GM12891 (cell line): ENCODE measurements at regions not wholly inside any gene's neighbourhood (a gene's known extent, or its start where the extent isn't known, plus 50 kb on each side); places are given as distances from the start of the nearest gene placed in this dataset.
"Not testable (repeated sequence)": the region's sequence is repeated elsewhere in the genome, so short reads cannot be mapped to it uniquely, and the experiment has no call there.

Experiments
- DNase-seq: peaks from one replicate; pipeline ENCODE4 v3.0.0; 2011; ENCODE audit warnings: low spot score; ENCODE audit not compliant: insufficient read length
- FAIRE-seq: peaks from 2 replicates; lab custom pipeline; 2011; peaks lifted over from hg19 to GRCh38; lab: Jason Lieb, UNC
- PAX5 ChIP-seq: IDR thresholded peaks from 2 replicates; pipeline ENCODE4 v1.6.1; 2011; ENCODE audit warnings: low read length, moderate library complexity, mild to moderate bottlenecking; ENCODE audit not compliant: insufficient read depth, severe bottlenecking
- POLR2A ChIP-seq: IDR thresholded peaks from 2 replicates; pipeline ENCODE4 v1.6.1; 2011; ENCODE audit warnings: low read depth, low read length, control low read depth
- POLR2AphosphoS5 ChIP-seq: IDR thresholded peaks from 2 replicates; pipeline ENCODE4 v1.6.1; 2011; ENCODE audit warnings: low read depth, low read length, control low read depth
- POU2F2 ChIP-seq: IDR thresholded peaks from 2 replicates; pipeline ENCODE4 v1.6.1; 2011; ENCODE audit warnings: low read depth, mild to moderate bottlenecking, control low read depth, low read length, moderate library complexity
- SPI1 ChIP-seq: IDR thresholded peaks from 2 replicates; pipeline ENCODE4 v1.6.1; 2011; ENCODE audit warnings: low read depth, low read length, control low read depth
- TAF1 ChIP-seq: IDR thresholded peaks from 2 replicates; pipeline ENCODE4 v1.6.1; 2011; ENCODE audit warnings: low read depth, low read length, control low read depth

DNA sequence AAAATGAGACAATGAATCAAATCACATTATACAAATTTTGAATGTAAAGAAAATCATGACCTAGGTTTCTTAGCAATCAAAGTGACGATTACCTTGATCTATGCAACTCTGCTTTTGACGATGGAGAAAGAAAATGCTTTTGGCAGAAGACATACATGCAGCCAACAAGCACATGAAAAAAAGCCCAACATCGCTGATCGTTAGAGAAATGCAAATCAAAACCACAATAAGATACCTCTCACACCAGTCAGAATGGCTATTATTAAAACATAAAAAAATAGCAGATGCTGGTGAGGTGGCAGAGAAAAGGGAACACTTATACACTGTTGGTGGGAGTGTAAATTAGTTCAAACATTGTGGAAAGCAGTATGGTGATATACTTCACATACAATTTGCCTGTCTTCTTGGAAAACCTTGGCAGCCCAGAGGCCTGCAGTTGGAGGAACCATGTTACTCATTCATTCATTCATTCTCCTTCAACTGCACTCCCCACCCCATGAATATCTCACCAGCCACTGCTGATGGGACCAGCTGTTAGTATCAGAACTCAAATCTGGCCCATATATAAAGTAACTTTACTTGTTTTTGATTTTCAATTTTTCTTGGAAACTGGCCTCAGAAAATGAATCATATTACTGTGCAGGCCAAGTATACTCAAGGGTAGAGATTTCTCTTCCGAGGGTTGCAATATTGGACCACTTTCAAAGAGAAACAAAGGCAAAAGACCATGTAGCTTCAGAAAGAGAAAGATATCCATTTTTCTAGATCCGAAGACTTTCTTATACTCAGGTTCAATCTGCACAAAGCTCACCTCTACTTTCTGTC is 358.6 kb upstream of the ARHGEF26 start:
- TF ChIP-seq POU2F2 (no peak), TAF1 (no peak), SPI1 (no peak), PAX5 (no peak), POLR2AphosphoS5 (no peak), POLR2A (no peak)
- FAIRE-seq (no peak), DNase-seq (no peak)

DNA sequence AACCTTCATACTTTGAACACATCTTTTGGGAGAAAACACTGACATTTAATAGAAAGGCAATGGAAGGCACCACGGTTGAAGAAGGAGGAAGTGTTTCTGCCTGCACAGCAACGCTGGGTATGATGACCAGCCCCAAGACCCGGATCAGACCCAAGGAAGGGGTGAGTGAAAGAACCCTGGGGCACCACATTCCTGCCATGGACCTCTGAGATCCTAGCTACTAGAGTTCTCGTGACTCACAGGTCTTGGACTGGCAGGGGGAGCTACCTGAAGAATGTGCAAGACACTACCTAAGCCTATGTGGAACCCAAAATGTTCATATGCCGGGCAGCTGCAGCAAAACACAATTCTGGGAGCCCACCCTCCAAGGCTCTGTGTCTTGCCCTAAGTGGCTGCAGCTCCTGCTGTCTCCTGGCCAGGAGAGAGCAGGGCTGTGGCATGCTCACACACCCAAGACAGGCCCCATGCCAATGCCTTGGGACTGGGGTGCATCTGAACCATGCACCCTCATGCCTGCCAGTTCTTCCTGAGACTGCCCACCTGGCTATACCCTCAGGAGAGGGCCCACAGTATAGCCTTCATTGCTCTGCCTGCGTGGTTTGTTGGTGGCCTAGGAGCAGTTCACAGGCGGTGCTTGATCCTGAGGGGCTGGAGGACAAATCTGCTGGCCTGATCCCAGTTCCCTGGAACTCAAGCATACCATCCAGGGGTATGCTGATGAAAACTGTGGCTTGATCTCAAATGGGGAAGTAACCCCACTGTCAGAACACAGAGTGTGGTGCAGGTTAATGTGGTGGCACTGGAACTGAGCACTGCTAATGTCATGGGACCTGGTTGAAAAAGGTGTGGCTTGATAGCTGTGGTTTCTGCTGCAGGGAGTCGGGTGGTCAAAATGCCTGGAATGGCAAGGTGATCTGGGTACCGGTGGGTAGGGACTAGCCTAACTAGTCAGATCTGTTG is 353.3 kb upstream of the ARHGEF26 start:
- FAIRE-seq (no peak), DNase-seq (no peak)
- TF ChIP-seq POLR2AphosphoS5 = no peak
- TF ChIP-seq PAX5 = no peak
- no peak for TF ChIP-seq TAF1
- no peak for TF ChIP-seq POLR2A
- no peak for TF ChIP-seq POU2F2
- TF ChIP-seq SPI1 = no peak

DNA sequence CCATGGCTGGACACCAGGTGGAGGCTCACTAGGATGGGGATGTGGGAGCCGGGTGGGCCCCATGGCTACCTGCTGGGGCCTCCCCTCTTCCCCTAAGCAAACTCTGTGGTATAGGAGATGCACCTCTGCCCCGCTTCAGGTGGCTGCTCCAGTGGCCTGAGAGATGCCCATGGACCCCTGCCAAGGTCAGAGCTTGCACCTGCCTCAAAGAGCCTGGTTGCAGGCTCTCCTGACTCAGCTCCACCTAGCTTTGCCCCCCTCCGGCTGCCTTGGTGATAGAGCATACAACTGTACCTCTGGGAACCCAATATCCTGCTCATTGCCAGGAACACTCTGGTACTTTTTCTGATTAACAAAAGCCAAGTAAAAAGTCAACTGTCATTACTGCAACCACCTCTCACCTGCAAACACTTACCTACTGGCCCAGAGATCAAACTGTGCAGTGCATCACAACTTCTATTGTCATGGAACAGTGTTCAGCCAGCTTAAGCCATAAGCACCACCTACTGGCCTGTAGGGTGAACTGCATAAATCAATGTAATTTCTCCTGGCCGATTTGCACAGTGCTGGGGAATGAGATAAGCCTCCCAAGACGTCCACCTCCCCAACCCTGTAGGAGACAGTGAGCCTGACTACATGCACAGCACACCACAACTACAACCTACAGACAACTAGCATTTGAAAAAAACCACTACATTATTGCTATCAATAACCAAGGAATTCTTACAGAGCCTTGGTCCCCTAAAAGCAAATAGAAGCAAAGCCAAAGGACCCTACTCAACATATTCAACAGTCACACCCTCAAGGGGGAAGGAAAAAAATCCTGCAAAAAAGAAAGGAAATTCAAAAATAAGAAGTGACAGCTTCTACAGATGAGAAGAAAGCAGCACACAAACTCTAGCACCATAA is 352.4 kb upstream of the ARHGEF26 start:
- peak; percentile 90 for FAIRE-seq
- TF ChIP-seq POU2F2 = peak; percentile 93
- TF ChIP-seq SPI1 = no peak
- no peak for TF ChIP-seq TAF1
- no peak for TF ChIP-seq PAX5
- no peak for TF ChIP-seq POLR2A
- no peak for TF ChIP-seq POLR2AphosphoS5
- peak; percentile 19 for DNase-seq

DNA sequence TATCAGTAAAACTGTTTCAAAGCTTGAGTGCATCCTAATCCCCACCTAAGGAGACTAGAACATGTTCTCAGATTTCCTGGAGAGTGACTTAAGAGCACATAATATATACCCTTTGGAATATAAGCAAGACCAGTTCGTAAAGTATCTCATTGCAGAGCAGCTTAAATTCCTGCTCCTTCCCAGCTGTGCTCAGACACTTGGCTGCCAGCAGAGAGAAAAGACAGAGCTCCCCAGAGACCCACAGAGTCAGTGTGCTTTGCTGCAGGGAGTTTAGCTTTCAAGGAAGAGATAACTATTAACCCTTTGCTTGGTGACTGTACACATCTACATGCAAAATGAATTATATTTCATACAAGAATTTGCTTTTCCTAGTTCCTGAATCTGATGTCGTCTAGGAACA is 338.1 kb upstream of the ARHGEF26 start:
- FAIRE-seq = no peak
- TF ChIP-seq POU2F2 = no peak
- no peak for TF ChIP-seq POLR2AphosphoS5
- no peak for TF ChIP-seq TAF1
- TF ChIP-seq POLR2A = no peak
- TF ChIP-seq SPI1 = no peak
- TF ChIP-seq PAX5 = no peak

DNA sequence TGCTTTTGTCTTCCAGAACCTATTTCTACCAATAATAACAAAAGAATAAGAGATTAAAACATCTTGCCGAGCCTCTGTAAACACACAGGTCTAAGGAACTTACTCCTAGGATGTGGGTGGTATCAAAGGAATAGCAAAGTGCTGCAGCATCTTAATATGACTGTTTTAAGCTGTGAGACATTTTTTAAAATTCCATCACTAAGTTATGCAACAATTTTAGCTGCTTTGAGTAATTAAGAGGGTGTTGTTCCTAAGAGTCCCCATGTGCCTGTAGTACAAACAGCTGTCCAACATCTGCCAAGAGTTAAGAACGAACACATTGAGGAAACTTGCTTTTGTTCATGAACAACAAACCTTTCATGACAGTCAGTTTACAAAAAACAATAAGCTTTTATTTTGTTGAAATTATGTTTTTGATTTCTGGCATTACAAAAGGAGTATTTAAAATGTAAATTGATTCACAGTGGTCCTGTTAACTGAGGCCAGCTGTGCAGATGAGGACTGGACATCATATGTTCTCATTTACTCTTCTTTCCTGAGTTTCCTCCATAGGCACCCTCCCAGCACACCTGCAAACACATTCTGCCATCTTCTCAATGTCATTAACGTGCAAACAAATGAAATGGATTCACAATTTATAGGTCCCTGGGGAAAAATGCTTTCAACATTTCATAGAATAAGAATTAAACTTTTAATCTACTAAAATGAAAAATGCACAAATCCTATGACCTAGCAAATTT is 337.3 kb upstream of the ARHGEF26 start:
- FAIRE-seq = no peak
- no peak for DNase-seq
- TF ChIP-seq TAF1 = no peak
- TF ChIP-seq POLR2AphosphoS5 = no peak
- TF ChIP-seq POLR2A = no peak
- TF ChIP-seq PAX5 = no peak
- TF ChIP-seq SPI1 = no peak
- TF ChIP-seq POU2F2 = no peak

More for the DNA sequence above, 338.1 kb upstream of the ARHGEF26 start:
- no peak for DNase-seq

DNA sequence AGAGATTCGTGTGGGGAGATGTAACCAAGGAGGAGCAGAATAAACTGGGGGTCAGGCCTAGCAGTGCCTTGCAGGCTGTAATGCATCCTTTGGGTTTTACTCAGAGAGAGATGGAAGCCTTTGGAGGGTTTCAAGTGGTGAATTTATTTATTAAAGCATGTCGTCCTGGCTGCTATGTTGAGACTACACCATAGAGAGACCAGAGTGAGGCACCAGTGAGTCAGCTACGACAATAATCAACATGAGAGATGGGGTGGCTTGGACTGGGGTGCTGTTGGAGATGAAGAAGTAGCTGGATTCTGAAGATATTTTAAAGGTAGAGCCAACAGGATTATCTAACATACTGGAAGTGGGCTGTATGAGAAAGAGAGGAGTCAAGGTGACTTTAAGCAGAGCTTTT is 335.3 kb upstream of the ARHGEF26 start:
- TF ChIP-seq POLR2A = no peak
- TF ChIP-seq POU2F2 = no peak
- TF ChIP-seq SPI1 = no peak
- no peak for TF ChIP-seq POLR2AphosphoS5
- TF ChIP-seq TAF1 = no peak
- DNase-seq (no peak), FAIRE-seq (no peak)

DNA sequence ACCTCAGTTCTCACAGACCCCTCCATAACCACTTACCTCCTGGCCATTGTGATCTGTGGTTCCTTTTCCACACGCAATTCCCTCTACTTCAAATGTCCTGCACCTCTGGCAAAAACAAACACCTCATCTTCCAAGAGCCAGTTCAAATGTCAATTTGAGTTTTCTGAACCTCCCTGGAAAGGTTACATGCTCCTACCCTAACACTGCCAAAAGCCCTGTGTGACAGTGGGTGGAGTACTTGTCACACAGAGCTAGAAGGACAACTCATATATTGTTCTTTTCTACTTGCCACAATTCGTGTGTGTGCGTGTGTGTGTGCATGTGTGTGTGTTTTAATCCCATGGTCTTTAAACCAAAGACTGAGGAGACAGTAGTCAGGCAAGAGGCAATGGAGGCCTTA is 331.8 kb upstream of the ARHGEF26 start:
- DNase-seq (no peak), FAIRE-seq (no peak)
- TF ChIP-seq PAX5 (no peak), POLR2A (no peak), POLR2AphosphoS5 (no peak), POU2F2 (no peak), SPI1 (no peak), TAF1 (no peak)

DNA sequence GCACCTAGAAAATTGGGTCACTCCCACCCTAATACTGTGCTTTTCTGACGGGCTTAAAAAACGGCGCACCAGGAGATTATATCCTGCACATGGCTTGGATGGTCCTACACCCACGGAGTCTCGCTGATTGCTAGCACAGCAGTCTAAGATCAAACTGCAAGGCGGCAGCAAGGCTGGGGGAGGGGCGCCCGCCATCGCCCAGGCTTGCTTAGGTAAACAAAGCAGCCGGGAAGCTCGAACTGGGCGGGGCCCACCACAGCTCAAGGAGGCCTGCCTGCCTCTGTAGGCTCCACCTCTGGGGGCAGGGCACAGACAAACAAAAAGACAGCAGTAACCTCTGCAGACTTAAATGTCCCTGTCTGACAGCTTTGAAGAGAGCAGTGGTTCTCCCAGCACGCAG is 324.1 kb upstream of the ARHGEF26 start:
- not testable (repeated sequence) for DNase-seq, FAIRE-seq

DNA sequence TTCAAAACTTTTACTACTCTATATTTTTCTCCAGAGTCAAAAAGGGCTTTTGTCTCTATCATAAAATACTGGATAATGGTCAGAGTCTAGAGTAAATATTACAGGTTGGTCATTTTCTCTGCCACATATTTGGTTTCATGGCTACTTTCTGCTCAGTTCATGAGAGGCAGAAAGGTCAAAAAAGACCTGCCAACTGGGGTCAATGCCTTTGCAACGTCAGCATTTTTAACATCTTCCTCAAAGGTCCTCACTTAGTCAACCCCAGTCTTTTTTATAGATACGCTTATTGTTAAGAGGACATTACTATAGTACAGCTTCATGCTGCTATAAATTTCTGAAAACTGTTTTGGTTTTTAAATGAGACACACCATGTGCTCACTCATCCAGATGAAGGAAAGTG is 312.1 kb upstream of the ARHGEF26 start:
- TF ChIP-seq TAF1 (no peak), SPI1 (no peak), POU2F2 (no peak), POLR2A (no peak), PAX5 (no peak), POLR2AphosphoS5 (no peak)
- FAIRE-seq (no peak), DNase-seq (no peak)
